NCI-H2081 (cell line): ENCODE measurements at regions not wholly inside any gene's neighbourhood (a gene's known extent, or its start where the extent isn't known, plus 50 kb on each side); places are given as distances from the start of the nearest gene placed in this dataset.

Experiments
- DNase-seq, 2 experiments: peaks; one replicate each; lab custom pipeline; 2025; lab: John Stamatoyannopoulos, UW

DNA sequence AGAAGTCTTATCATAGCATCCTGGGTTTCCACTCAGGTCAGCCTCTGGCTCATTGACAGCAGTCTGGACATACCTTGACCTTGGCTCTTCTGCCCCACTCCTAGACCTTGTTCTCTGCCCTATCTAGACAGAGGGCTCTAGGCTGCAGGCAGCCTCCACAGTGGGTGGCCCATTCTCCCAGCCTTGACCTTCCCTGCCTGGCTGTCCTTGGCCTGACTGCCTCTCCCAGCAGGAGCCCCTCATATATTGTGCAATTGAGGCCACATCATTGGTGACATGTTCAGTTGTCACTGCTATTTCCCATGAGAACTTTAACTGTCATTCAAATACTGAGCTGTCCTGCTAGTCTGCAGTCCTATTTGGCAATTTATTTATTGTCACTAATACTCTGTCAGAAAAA, 503.4 kb downstream of the PLXNA4 start:
- DNase-seq: no peak

GRCh38 chr7:132072165-132072564, 504.1 kb downstream of the PLXNA4 start:
- no peak for DNase-seq

- DNase-seq: no peak
Measured at GRCh38 chr7:132069306-132069705, 507.0 kb downstream of the PLXNA4 start.

GRCh38 chr7:132066761-132067171, 509.5 kb downstream of the PLXNA4 start:
- DNase-seq: no peak

GRCh38 chr7:132065989-132066603, 509.7 kb upstream of the PODXL start:
- no peak for DNase-seq

DNA sequence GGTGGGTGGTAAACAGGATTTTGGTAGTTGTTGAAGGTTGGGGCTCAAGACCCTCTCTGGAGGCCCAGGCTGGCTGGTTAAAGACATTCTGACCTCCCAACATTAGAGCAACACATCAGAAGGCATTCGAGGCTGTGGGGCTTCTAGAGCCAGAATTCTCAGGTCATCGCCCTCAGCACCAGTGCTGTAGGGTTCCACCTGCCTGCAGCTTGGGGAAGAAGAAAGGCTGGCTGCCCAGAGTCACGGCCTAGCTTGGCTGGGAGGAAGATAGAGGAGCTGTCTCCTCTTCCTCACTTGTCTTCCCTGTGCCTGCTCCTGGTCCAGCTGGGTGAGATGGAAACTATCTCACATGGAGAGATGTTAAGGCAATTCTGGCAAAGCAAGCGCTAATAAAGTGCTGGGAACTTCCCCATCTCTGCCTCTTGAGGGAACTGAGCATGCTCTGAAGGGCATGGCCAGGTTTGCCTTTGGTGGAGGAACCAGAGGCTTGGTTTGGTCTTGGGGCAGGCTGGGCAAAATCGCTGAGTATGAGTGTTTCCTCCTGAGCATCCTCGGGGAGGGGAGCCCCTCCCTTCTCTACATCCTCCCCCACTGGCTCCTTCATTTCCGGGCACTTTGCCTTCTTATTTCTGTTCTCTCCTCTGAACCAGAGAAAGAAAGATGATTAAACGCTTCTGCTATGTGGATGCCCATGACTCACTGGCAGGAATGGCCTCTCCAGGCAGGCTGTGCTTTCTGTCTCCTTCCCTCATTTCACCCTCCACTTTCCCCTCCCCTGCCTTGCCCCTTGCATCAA, 509.0 kb upstream of the PODXL start:
- DNase-seq: no peak

- DNase-seq: no peak
Measured at GRCh38 chr7:132063800-132064199, 507.4 kb upstream of the PODXL start.

- no peak for DNase-seq
Measured at GRCh38 chr7:132061937-132062336, 505.5 kb upstream of the PODXL start.

GRCh38 chr7:132059141-132059540, 502.7 kb upstream of the PODXL start:
- DNase-seq: no peak

DNA sequence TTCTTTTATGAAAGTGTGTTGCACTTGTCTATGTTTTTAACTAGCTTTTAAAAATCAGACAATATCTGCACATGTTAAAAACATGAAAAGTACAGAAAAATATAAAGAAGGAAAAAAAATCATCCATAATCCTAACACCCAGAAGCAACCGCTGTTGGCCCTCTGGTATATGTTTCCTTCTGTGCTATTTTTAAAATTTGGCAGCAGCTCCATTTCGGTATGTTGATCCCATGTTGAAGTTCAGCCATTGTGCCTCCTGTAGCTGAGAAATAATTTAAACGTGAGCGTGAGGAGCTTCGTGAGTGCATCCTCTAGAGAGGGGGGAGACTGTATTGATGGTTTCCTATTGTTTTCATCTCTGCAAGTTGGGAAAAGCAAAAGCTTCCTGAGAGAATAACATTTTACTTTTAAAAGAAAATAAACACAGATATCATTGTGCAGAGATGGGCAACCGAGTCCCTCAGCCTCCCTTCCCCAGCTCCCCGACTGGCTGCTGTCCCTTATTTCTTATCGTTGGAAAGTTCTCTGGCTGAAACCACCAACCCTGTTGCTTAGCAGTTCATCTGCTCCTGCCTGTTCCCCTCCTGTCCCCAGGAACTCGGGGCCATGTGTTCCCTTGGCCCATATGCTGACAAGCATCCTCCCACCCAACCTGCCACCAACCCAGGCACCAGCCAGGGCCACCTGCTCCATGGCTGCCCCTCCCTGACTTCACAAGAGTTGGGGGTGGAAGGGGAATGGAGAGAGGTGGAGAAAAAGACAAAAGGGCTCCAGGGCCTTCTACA, 499.1 kb upstream of the PODXL start:
- DNase-seq: no peak

DNA sequence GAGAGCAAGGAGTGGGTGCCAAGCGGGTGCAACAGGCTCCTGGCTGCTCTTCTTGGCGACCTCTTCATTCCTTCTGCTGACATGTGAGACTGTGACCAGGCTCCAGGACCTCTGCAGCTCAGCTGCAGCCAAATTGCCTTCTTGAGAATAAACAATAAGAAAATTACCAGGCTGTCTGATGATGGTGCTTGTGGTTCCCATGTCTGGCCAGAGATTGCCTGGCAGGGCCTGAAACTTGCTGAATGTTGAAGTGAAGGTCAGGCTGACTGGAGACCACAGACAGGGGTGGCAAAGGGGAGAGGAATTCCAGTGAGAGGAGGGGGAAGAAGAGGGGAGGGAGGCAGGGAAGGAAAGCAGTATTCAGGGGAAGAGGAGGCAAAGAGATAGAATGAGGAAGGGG, 497.4 kb upstream of the PODXL start:
- no peak for DNase-seq

DNA sequence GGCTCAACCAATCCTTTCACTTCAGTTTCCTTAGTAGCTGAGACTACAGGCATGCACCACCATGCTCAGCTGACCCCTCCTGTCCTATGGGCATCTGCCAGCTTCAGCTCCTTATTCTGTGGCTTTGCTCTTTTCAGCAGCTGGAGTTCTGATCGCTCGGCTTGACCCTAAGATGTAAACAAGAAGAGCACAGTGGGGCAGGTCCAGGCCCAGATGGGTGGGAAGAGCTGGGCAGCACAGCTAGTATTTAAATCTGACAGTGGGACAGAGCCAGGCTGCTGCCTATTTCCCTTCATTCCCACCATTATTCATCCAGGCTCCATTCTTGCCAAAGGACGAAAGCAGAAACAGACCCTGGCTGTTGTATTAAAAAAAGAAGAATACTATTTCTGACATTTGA, 494.9 kb upstream of the PODXL start:
- DNase-seq: no peak

- DNase-seq: peak; percentile 13 to 24
Measured at GRCh38 chr7:132049462-132050304, 493.3 kb upstream of the PODXL start.

DNA sequence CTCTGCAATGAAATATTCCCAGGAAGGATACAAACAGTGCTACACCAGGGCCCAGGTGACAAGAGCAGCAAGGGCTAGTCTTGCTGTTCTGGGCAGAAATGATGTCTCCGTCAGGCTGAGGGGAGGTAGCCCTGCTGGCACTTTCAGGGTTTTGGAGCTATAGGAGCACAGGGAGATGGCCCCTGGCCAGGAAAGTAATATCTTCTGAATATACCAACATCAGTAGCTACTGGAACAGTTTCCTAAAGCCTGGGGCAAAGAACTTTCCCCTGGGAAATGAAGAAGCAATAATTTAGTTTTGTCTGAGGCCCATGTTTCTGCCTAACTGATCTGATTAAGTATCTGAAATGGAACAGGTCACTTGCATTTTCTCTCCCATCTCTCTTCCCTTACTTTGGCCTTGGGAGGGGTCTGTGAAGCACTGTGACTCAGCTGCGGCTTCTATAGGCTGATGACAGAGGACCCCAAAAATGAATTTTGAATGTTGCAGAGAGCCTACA, 489.1 kb upstream of the PODXL start:
- DNase-seq: no peak

GRCh38 chr7:132045002-132045401, 488.6 kb upstream of the PODXL start:
- DNase-seq: no peak

- no peak for DNase-seq
Measured at GRCh38 chr7:132044247-132044646, 487.8 kb upstream of the PODXL start.

- DNase-seq: no peak
Measured at GRCh38 chr7:132041108-132041507, 484.7 kb upstream of the PODXL start.

DNA sequence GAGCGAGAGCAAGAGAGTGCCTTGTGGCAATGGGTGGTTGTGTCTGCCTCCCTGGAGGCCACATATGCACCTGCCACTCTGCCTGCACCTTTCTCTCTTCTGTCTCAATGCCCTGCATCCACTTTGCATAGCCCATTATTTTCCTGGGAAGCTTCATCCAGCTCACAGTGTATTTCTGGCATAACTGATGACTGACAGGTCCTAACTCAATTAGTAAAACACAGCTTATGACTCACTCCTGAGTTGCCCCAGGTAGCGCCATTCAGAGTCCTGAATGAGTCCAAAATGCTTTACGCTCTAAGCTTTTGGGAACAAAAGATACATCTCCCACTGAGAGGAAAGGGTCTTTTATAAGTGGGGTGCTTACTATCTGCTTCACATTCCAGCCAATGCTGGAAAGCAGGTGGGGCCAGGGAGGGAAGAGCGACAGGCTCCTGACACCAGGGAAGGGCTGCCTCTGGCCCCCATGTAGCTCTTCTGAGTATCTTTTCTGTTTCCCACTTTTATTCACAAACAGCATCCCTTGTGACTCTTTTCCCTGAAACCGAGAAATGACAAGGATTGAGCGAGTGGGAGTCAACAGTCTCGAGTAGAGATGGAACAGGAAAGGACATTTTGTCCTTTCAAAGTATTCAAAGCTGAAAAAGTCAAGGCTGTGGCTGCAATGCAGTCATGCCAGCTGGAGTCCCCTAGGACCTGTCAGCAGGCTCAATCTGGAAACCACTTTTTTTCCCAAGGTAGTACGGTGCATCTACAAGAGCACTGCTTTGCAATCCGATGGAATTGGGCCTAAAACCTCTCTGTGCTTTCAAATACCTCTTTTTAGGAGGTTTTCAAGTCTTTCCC, 479.3 kb upstream of the PODXL start:
- no peak for DNase-seq

- no peak for DNase-seq
Measured at GRCh38 chr7:132034748-132035416, 478.5 kb upstream of the PODXL start.

GRCh38 chr7:132030883-132031282, 474.5 kb upstream of the PODXL start:
- no peak for DNase-seq
